Brain microvascular endothelial cell (primary cell): ENCODE measurements at regions not wholly inside any gene's neighbourhood (a gene's known extent, or its start where the extent isn't known, plus 50 kb on each side); places are given as distances from the start of the nearest gene placed in this dataset.

Experiments used
- DNase-seq: peaks from one replicate; pipeline ENCODE4 v3.0.0-alpha.2; 2020
- H3K27ac ChIP-seq: fragments of 250-450 bp; sonication (Bioruptor Pico); 2 replicates; pipeline ENCODE4 v1.5.1; 2020; ENCODE audit warnings: mild to moderate bottlenecking, moderate library complexity
- H3K27me3 ChIP-seq: fragments of 250-450 bp; sonication (Bioruptor Pico); replicated peaks from 2 replicates; pipeline ENCODE4 v1.5.1; 2020; ENCODE audit warnings: mild to moderate bottlenecking
- H3K36me3 ChIP-seq: fragments of 250-450 bp; sonication (Bioruptor Pico); replicated peaks from 2 replicates; pipeline ENCODE4 v1.5.1; 2020; ENCODE audit warnings: mild to moderate bottlenecking
- H3K4me3 ChIP-seq: 2 replicates; pipeline ENCODE4 v1.5.1; 2011; ENCODE audit warnings: low read depth, mild to moderate bottlenecking, control low read depth, low read length, moderate library complexity
- CTCF ChIP-seq: IDR thresholded peaks from 2 replicates; pipeline ENCODE4 v1.5.1; 2011; ENCODE audit warnings: low read depth, mild to moderate bottlenecking, moderate library complexity, low read length, control low read depth, inconsistent platforms; ENCODE audit errors: missing control alignments
- in situ Hi-C: cut with HindIII; loops from 2 replicates; pipeline ENCODE4 v1.10.0; 2017; ENCODE audit warnings: low sequenced_read_pairs, low pct_ligation_motif_present

GRCh38 chr5:89067362-89067761, 184.4 kb upstream of the MEF2C start:
- Histone ChIP-seq H3K4me3 (no peak overlapping the region), H3K36me3 (no peaks in the 10 kb centered on the region), H3K27ac (no peak overlapping the region), H3K27me3 (no peaks in the 10 kb centered on the region)
- no peak for DNase-seq
- in situ Hi-C loops = no loop called here
- TF ChIP-seq CTCF = no peak

- Histone ChIP-seq H3K27ac (no peak overlapping the region), H3K36me3 (no peaks in the 10 kb centered on the region), H3K27me3 (no peaks in the 10 kb centered on the region), H3K4me3 (no peak overlapping the region)
- in situ Hi-C loops = no loop called here
- TF ChIP-seq CTCF = no peak
- DNase-seq = no peak
These were observed 182.9 kb upstream of the MEF2C start for GRCh38 chr5:89065919-89066318.

GRCh38 chr5:89064736-89065135, 181.8 kb upstream of the MEF2C start:
- no peaks in the 10 kb centered on the region for H3K36me3 ChIP-seq
- no peak for DNase-seq
- H3K27me3 ChIP-seq = no peaks in the 10 kb centered on the region
- no peak for TF ChIP-seq CTCF
- in situ Hi-C loops = no loop called here
- H3K27ac ChIP-seq = no peak overlapping the region
- no peak overlapping the region for H3K4me3 ChIP-seq

GRCh38 chr5:89064054-89064453, 181.1 kb upstream of the MEF2C start:
- Histone ChIP-seq H3K27me3 (no peaks in the 10 kb centered on the region), H3K36me3 (no peaks in the 10 kb centered on the region), H3K27ac (no peak overlapping the region), H3K4me3 (no peak overlapping the region)
- in situ Hi-C loops = no loop called here
- DNase-seq = no peak
- TF ChIP-seq CTCF = no peak

- no peak overlapping the region for H3K4me3 ChIP-seq
- no peak for TF ChIP-seq CTCF
- no peaks in the 10 kb centered on the region for H3K27me3 ChIP-seq
- in situ Hi-C loops = no loop called here
- no peak overlapping the region for H3K27ac ChIP-seq
- DNase-seq = no peak
- H3K36me3 ChIP-seq = no peaks in the 10 kb centered on the region
These were observed 177.8 kb upstream of the MEF2C start for GRCh38 chr5:89060768-89061167.

- TF ChIP-seq CTCF = no peak
- Histone ChIP-seq H3K4me3 (no peak overlapping the region), H3K36me3 (no peaks in the 10 kb centered on the region), H3K27me3 (no peaks in the 10 kb centered on the region), H3K27ac (no peak overlapping the region)
- no peak for DNase-seq
- in situ Hi-C loops = no loop called here
These were observed 176.3 kb upstream of the MEF2C start for GRCh38 chr5:89059274-89059673.
